Keratinocyte (primary cell): ENCODE measurements at regions not wholly inside any gene's neighbourhood (a gene's known extent, or its start where the extent isn't known, plus 50 kb on each side); places are given as distances from the start of the nearest gene placed in this dataset.

Experiments
- CTCF ChIP-seq, 3 experiments: IDR thresholded peaks in 1 of 3; conservative IDR thresholded peaks in 1 of 3; optimal IDR thresholded peaks in 1 of 3; 2 replicates in 2 of 3; 3 replicates in 1 of 3; pipeline versions ENCODE3 to v1.5.1; 2011; ENCODE audit warnings: low read length in 3 of 3, mild to moderate bottlenecking in 3 of 3, moderate library complexity in 2 of 3, control low read depth in 1 of 3, inconsistent platforms in 1 of 3; ENCODE audit not compliant: insufficient read depth in 2 of 3; ENCODE audit errors: extremely low read depth in 1 of 3
- EZH2 ChIP-seq: IDR thresholded peaks from one replicate; pipeline ENCODE4 v1.6.1; 2012; ENCODE audit warnings: inconsistent platforms, mild to moderate bottlenecking, low read length, moderate library complexity

GRCh38 chr7:82528577-82529310, 85.2 kb upstream of the CACNA2D1 start:
- TF ChIP-seq CTCF (optimal IDR thresholded peaks at IDR 0.05 in 1 of 3, IDR thresholded peaks at IDR 0.05 in 1 of 3, conservative IDR thresholded peaks at IDR 0.05 in 1 of 3; ENCODE audit: extremely low read depth in 1 of 3, insufficient read depth in 2 of 3, low read length in 3 of 3) (no peak), EZH2 (no peak)
